IMR-90 (cell line): ENCODE measurements at regions not wholly inside any gene's neighbourhood (a gene's known extent, or its start where the extent isn't known, plus 50 kb on each side); places are given as distances from the start of the nearest gene placed in this dataset.

Source experiments
- BHLHE40 ChIP-seq: fragments of 150-350 bp; IDR thresholded peaks from 2 replicates; pipeline ENCODE4 v1.6.1; 2016; ENCODE audit warnings: mild to moderate bottlenecking, low read depth, low read length
- CEBPB ChIP-seq: IDR thresholded peaks from 2 replicates; pipeline ENCODE4 v1.6.1; 2012; ENCODE audit warnings: low read depth, low read length, improper control_type of control experiment

DNA sequence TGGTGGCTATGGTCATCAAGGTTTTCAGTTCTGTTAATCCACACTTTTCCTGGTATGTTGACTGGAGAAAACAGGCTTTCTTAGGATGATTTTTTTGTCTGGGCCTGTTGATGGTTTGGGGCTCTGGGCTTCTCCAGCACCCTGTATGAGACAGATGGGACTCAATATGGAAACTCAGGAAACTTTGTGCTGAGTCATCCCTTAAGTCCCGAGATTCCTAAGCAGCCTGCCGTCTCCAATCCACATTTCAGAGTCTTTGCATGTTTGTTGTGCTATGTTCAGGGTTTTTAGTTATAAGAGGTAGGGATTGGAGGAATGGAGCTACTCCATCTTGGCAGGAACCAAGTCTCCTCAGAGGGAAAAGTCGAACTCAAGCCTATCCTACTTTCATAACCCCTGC lies 253.3 kb upstream of the FOXF1 start:
- no peak for TF ChIP-seq BHLHE40
- TF ChIP-seq CEBPB, result no peak
